ENCODE measurements at regions not wholly inside any gene's neighbourhood (a gene's known extent, or its start where the extent isn't known, plus 50 kb on each side); places are given as distances from the start of the nearest gene placed in this dataset.
A peak's percentile ranks its signal among the peaks of the same experiment; 100 is the strongest.

DNA sequence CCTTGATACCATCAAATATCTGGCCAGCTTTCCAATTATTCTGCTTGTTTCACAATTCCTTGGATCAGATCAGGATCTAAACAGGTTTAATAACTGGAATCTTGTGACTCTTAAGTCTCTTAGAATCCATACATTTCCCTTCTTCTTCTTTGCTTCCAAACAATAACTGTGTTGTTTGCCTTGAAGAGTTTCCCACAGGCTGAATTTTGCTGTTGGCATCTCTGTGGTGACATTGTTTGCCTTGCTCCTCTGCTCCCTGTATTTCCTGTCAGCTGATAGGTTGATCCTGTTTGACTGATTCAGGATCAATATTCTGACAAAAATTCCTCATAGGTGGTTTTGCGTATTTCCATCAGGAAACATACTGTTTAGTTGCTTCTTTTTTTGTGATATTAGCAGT is 248.4 kb upstream of the LMCD1 start:
- H3K4me1 Mint-ChIP-seq (ENCODE audit: low read depth in 2 of 2), result no peaks in the 10 kb centered on the region
- no peak for DNase-seq (ENCODE audit: low spot score)
- H3K9me3 Mint-ChIP-seq, result peaks cover 8% of the 10 kb centered on the region
- H3K27ac Mint-ChIP-seq, result no peak overlapping the region
- no peak for ATAC-seq
- H3K36me3 Mint-ChIP-seq, result no peaks in the 10 kb centered on the region
- no peak overlapping the region for H3K4me3 Mint-ChIP-seq
- H3K27me3 Mint-ChIP-seq, result peaks cover 21 to 38% of the 10 kb centered on the region in 2 donors

DNA sequence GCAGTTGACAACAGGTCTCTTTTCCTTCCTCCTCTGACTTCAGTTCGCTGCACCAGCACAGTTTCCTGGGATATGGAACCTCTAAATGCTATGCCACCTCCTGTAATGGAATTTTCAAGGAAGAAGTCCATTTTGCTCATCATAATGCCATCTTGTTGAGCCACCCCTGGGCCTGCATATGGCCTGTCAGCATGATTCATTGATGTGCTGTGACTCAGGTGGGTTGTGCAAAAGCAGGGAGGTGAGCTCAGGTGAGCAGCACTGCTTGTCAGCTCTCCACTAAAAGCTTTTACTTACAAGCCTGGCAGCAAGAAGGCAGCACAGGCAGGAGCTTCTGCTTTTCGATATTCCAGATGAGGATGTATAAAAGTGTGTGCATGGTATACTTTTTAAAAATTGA is 247.1 kb upstream of the LMCD1 start:
- DNase-seq (ENCODE audit: low spot score) (no peak), ATAC-seq (no peak)
- H3K27me3 Mint-ChIP-seq, result peaks cover 23 to 38% of the 10 kb centered on the region in 2 donors
- H3K4me1 Mint-ChIP-seq (ENCODE audit: low read depth in 2 of 2), result no peaks in the 10 kb centered on the region
- H3K9me3 Mint-ChIP-seq, result peaks cover 8% of the 10 kb centered on the region
- H3K4me3 Mint-ChIP-seq, result no peak overlapping the region
- H3K27ac Mint-ChIP-seq, result no peak overlapping the region
- H3K36me3 Mint-ChIP-seq, result no peaks in the 10 kb centered on the region

DNA sequence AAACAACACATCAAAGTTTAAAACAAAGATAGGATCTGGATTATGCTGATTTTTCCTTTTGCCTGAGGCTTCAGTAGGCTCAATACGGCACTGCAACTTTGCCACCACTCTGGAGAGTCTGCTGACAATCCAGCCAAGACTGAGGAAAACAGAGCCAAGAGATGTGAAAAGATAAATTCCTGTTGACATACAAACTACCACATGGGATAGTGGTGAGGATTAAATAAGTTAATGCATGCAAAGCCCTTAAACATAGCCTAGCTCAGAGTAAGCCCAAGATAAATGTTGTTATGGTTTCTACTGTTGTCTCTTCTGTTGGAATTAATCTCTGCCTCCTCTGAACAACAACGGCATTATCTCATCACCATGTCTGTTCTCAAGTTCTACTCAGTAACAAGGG is 245.9 kb upstream of the LMCD1 start:
- DNase-seq (ENCODE audit: low spot score), result no peak
- Mint-ChIP-seq H3K4me1 (ENCODE audit: low read depth in 2 of 2) (no peaks in the 10 kb centered on the region), H3K27ac (no peak overlapping the region)

DNA sequence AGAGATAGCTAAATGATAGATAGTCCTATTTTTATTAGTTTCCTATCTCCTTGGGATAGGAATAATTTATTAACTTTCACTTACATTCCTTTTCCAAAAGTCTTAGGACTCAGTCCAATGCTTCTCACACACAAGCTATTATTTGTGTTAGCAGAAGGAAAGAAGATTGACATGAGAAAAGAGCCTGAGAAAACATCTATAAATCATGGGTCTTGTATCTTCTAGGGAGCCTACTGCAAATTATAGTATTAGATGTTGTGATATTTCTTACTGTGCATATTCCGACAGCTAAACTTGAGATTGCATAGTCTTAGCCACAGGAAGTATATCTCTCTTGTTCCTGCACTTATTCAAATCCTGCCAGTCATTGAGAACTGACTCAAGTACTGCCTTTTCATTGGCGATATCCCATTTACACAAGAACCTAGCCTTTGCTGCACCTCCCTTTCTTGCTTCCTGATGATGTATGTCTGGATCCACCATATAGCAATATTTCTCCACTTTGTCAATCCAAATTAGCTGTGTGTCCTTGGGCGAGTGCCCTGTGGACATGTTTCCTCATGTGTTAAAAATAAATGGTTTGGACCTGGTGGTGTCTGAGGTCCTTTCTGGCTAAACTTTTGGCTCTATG is 245.1 kb upstream of the LMCD1 start:
- Mint-ChIP-seq H3K4me1 (ENCODE audit: low read depth in 2 of 2) (no peaks in the 10 kb centered on the region), H3K36me3 (peaks cover 1% of the 10 kb centered on the region), H3K27ac (no peak overlapping the region), H3K4me3 (no peak overlapping the region), H3K9me3 (peaks cover 4% of the 10 kb centered on the region), H3K27me3 (peaks cover 12 to 28% of the 10 kb centered on the region in 2 donors)
- no peak for DNase-seq (ENCODE audit: low spot score)
- ATAC-seq, result no peak

More for the DNA sequence above, 245.9 kb upstream of the LMCD1 start:
- H3K9me3 Mint-ChIP-seq, result peaks cover 4% of the 10 kb centered on the region
- ATAC-seq, result no peak
- H3K4me3 Mint-ChIP-seq, result no peak overlapping the region
- peaks cover 15 to 28% of the 10 kb centered on the region in 2 donors for H3K27me3 Mint-ChIP-seq
- no peaks in the 10 kb centered on the region for H3K36me3 Mint-ChIP-seq

DNA sequence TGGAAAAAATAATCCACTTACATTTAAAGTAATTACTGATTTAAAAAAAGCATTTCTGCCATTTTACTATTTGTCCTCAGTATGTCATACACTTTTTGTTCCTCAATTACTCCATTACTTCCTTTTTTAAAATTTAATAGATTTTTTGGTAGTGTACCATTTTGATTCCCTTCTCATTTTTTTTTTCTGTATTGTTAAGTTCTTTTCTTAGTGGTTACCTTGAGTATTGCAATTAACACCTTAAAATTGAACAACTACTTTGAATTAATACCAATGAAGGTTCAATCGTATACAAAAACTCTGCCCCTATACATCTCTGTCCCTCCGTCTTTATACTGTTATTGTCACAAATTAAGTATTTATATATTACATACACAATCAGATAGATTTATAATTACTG is 240.6 kb upstream of the LMCD1 start:
- DNase-seq (ENCODE audit: low spot score) (no peak), ATAC-seq (no peak)
- Mint-ChIP-seq H3K4me3 (no peak overlapping the region), H3K27me3 (peaks cover 10 to 45% of the 10 kb centered on the region in 2 donors), H3K4me1 (ENCODE audit: low read depth in 2 of 2) (no peaks in the 10 kb centered on the region), H3K9me3 (peaks cover 4% of the 10 kb centered on the region), H3K27ac (no peak overlapping the region), H3K36me3 (peaks cover 7% of the 10 kb centered on the region)

DNA sequence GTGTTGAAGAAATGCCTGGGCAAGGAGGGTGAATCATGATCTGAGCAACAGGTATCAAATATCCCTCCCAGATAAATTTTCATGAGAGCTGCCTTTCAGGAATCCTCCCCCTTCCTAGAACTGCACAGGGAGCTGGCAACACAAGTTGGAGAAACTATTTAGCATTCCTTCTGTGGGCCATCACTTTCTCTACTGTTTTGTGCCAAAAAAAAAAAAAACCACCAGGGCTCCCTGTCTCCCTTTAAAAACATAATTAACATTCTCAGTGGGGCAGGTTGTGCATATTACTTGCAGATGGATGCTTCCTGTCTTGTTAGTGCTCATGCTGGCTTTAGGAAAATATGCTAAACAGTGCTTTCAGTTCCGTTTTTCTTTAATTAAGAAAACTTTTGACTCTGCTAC is 234.9 kb upstream of the LMCD1 start:
- no peak for DNase-seq (ENCODE audit: low spot score)
- no peak for ATAC-seq
- no peak overlapping the region for H3K27ac Mint-ChIP-seq
- H3K27me3 Mint-ChIP-seq, result peaks cover 5 to 34% of the 10 kb centered on the region in 2 donors
- no peaks in the 10 kb centered on the region for H3K9me3 Mint-ChIP-seq
- peaks cover 4% of the 10 kb centered on the region for H3K36me3 Mint-ChIP-seq
- H3K4me3 Mint-ChIP-seq, result no peak overlapping the region
- H3K4me1 Mint-ChIP-seq (ENCODE audit: low read depth in 2 of 2), result no peaks in the 10 kb centered on the region

DNA sequence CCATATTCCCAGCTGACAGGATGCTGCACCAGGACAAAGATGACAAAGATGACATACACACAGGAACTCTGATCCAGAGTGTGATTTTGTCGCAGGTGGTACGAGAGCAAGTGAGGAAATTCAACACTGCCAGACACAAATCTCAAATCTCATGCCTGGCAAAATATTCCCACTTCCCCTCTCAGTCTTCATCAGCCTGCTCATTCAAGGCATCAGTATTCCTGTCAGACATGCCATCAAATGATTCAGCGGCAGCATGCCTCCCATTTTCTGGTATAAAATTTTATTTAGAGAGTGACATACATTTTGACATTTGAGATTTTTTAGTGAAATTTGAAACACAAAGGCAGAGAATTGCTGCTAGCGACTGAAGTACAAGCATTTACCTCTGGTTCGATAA is 228.1 kb upstream of the LMCD1 start:
- Mint-ChIP-seq H3K4me3 (no peak overlapping the region), H3K27ac (no peak overlapping the region)

DNA sequence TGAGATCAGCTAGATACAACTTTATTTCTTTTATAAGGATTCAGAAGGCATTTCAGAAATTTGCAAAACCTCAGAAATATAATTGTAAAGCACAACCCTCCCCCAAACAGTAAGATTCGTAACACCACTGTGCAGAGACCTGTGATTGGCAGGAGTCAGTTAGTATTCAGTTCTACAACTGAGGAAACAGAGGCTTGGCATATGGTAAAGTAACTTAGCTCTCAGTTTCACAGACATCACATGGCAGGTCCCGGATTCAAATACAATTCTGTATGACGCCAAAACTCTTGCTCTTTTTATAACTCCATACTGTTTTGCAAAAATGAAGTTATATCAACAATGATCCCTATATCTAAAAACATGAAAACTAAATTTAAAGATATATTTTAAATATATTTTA is 225.6 kb upstream of the LMCD1 start:
- ATAC-seq (no peak), DNase-seq (ENCODE audit: low spot score) (no peak)
- Mint-ChIP-seq H3K9me3 (no peaks in the 10 kb centered on the region), H3K4me3 (no peak overlapping the region), H3K4me1 (ENCODE audit: low read depth in 2 of 2) (no peaks in the 10 kb centered on the region), H3K27me3 (peaks cover 6% of the 10 kb centered on the region in 2 donors), H3K36me3 (no peaks in the 10 kb centered on the region), H3K27ac (no peak overlapping the region)

More for the DNA sequence above, 228.1 kb upstream of the LMCD1 start:
- DNase-seq (ENCODE audit: low spot score), result no peak
- Mint-ChIP-seq H3K9me3 (no peaks in the 10 kb centered on the region), H3K36me3 (no peaks in the 10 kb centered on the region), H3K4me1 (ENCODE audit: low read depth in 2 of 2) (no peaks in the 10 kb centered on the region), H3K27me3 (peaks cover 5 to 8% of the 10 kb centered on the region in 2 donors)
- ATAC-seq, result no peak

DNA sequence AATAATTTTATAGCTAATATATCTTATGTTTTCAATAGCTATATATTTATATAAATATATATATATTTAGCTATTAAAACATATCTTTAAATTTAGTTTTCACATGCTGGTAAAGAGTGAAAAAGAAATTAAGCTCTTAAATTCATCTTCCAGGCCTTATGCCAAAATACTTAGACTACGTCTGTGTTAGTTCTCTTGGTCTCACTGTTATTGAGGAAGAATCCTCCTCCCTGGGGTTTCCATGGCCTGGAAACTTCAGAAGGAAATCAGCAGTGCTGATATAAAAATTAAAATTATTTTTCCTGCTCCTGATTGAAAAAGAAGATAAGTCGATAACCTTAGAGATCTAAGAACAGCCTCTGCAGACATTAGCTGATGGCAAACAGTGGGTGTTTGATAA is 225.1 kb upstream of the LMCD1 start:
- Mint-ChIP-seq H3K4me1 (ENCODE audit: low read depth in 2 of 2) (no peaks in the 10 kb centered on the region), H3K4me3 (no peak overlapping the region), H3K27me3 (peaks cover 6% of the 10 kb centered on the region in 2 donors), H3K36me3 (no peaks in the 10 kb centered on the region), H3K27ac (no peak overlapping the region), H3K9me3 (no peaks in the 10 kb centered on the region)
- DNase-seq (ENCODE audit: low spot score), result no peak
- no peak for ATAC-seq

DNA sequence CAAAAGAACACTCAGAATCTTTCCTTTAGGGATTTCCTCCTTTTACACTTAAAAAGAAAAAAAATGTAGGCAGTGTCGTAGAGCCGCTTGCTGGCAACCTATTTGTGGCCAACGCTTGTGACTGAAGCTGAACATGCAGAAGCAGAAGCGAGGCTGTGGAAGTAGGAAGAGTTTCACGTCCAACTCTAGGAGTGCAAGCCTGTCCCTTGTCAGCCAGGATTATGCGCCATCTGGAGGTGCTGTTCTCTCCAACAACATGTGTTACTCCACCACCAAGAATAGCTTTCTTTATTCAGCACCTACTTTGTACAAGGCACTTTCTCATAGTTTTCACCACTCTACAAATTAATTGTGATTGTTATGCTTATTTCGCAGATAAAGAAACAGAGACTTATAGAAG is 223.2 kb upstream of the LMCD1 start:
- Mint-ChIP-seq H3K27ac (no peak overlapping the region), H3K9me3 (no peaks in the 10 kb centered on the region), H3K36me3 (no peaks in the 10 kb centered on the region), H3K4me3 (no peak overlapping the region), H3K27me3 (peaks cover 7 to 8% of the 10 kb centered on the region in 2 donors), H3K4me1 (ENCODE audit: low read depth in 2 of 2) (no peaks in the 10 kb centered on the region)
- DNase-seq (ENCODE audit: low spot score) (no peak), ATAC-seq (no peak)

DNA sequence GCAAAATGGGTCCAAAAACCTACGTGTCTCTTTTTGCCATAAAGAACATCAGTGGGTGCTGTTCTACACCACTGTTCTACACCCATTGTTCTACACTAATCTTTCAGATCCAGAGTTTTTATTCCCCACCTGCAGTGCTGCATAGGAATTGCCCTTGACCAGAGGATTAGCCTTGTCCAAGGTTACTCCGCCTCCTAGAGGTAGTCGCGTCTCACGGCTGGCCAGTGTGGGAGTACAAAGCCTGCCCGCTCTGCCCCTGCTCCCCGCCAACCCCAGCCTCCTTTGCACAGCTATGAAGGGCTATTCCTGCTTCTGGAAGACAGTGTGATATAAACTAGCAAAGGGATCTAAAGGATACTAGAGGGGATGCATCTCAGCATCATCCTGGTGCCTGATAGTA is 222.1 kb upstream of the LMCD1 start:
- DNase-seq (ENCODE audit: low spot score) (no peak), ATAC-seq (peak in 1 of 2 donors; percentile 24)
- no peaks in the 10 kb centered on the region for H3K36me3 Mint-ChIP-seq
- H3K4me3 Mint-ChIP-seq, result no peak overlapping the region
- H3K9me3 Mint-ChIP-seq, result no peaks in the 10 kb centered on the region
- no peaks in the 10 kb centered on the region for H3K4me1 Mint-ChIP-seq (ENCODE audit: low read depth in 2 of 2)
- H3K27me3 Mint-ChIP-seq, result peaks cover 6 to 13% of the 10 kb centered on the region in 2 donors
- H3K27ac Mint-ChIP-seq, result no peak overlapping the region

DNA sequence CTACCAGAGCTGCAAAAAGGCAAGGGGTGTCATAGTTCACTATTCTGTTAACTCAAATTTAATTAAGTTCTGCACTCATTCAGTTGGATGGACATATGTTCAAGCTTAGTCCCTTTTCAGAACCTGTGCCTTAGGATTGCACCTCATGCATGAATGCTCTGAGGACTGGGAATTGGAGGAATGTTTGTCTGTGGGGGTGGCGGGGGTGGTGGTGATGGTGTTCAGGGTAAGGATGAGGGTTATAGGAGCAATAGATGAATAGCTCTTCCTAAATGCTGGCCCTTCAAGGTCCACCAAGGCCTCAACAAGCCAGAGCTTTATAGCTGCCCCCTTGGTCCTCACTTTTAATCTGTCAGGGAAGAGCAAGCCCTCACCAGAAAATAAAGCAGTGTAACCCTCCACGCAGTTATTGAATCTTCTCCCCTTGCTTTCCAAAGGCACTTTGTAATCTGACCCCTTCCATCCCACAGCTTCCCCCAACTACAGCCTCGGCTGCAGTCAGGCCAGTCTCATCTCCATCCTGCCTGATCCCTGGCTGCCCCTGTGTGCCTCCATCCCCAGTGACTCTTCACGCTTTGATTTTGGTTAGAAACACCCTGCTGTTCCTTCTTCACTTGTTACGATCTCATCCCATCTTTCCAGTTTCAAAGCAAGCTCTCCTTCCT is 221.6 kb upstream of the LMCD1 start:
- Mint-ChIP-seq H3K27me3 (peaks cover 6 to 13% of the 10 kb centered on the region in 2 donors), H3K4me3 (no peak overlapping the region), H3K36me3 (no peaks in the 10 kb centered on the region), H3K4me1 (ENCODE audit: low read depth in 2 of 2) (no peaks in the 10 kb centered on the region), H3K27ac (no peak overlapping the region), H3K9me3 (no peaks in the 10 kb centered on the region)
- DNase-seq (ENCODE audit: low spot score) (no peak), ATAC-seq (no peak)

DNA sequence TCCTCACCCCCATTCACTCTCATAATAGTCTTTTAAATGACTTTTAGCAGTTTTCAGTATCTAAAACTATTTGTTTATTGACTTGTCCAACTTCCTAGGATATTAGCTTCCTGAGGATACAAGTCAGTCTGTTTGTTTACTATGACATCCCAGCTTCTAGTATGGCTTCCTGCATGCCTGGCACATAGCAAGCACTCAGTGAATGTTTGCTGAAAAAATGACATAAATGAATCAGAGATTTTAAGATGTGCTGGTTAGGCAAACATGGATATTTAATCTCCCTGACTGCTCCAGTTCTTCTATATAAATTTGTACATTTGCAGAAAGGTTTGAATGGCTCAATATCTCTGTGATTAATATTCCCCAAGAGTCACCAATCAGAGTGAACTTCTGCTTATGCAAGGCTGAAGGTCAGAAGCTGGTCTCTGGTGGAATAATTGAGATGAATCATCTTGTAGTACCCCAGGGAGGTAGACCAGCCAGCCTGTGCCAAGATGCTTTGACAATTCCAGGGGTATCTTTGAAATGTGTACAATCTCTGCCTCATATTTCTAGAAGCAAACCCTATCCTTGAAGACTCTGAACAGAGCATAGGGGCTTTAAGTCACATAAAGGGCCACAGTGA is 219.0 kb upstream of the LMCD1 start:
- Mint-ChIP-seq H3K36me3 (no peaks in the 10 kb centered on the region), H3K4me3 (no peak overlapping the region), H3K9me3 (no peaks in the 10 kb centered on the region), H3K27me3 (peaks cover 6 to 13% of the 10 kb centered on the region in 2 donors), H3K4me1 (ENCODE audit: low read depth in 2 of 2) (no peaks in the 10 kb centered on the region), H3K27ac (no peak overlapping the region)
- no peak for ATAC-seq
- DNase-seq (ENCODE audit: low spot score), result no peak

DNA sequence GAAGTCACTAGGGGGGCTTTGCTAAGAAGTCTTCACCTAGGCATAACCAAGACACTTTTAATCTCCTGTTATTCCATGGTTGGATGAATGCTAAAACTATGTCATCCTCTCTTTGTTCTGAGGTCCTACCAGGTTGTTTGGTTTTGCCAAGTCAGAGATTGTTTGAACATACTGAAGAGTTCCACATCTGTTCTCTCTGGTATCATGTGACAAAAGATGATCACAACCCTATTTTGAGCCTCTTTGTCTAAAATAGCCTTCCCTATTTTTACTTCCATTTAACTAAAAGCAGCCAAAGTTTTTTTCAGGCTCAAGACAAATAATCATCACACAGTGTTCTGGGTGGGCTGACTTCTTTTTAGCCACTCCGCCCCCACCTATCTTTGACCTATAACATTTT is 218.4 kb upstream of the LMCD1 start:
- H3K9me3 Mint-ChIP-seq, result no peaks in the 10 kb centered on the region
- ATAC-seq, result no peak
- no peak overlapping the region for H3K27ac Mint-ChIP-seq
- DNase-seq (ENCODE audit: low spot score), result no peak
- H3K27me3 Mint-ChIP-seq, result peaks cover 6 to 13% of the 10 kb centered on the region in 2 donors
- no peaks in the 10 kb centered on the region for H3K36me3 Mint-ChIP-seq
- H3K4me1 Mint-ChIP-seq (ENCODE audit: low read depth in 2 of 2), result no peaks in the 10 kb centered on the region
- no peak overlapping the region for H3K4me3 Mint-ChIP-seq

Measured in natural killer cell treated with Interleukin-12 subunit alpha and Interleukin-12 subunit beta and Interleukin-15 and Interleukin-18, amount 100 ng/mL, for 72 hours (primary cell).